ENCODE measurements at regions not wholly inside any gene's neighbourhood (a gene's known extent, or its start where the extent isn't known, plus 50 kb on each side); places are given as distances from the start of the nearest gene placed in this dataset.

- Histone ChIP-seq H3K9me3 (ENCODE audit: insufficient read depth, low read depth, low read length) (no peaks in the 10 kb centered on the region), H3K9me2 (replicated peaks; ENCODE audit: low read depth, low read length) (no peaks in the 10 kb centered on the region), H3K36me3 (ENCODE audit: insufficient read depth, low read length) (no peaks in the 10 kb centered on the region), H3K4me1 (ENCODE audit: insufficient read depth, low read length, poor library complexity, severe bottlenecking) (no peaks in the 10 kb centered on the region), H3K27me3 (ENCODE audit: insufficient read depth, low read length, poor library complexity, severe bottlenecking) (no peaks in the 10 kb centered on the region), H3F3A (ENCODE audit: low read depth) (no peaks in the 10 kb centered on the region), H2AFZ (ENCODE audit: low read length) (no peak overlapping the region), H4K20me1 (ENCODE audit: insufficient read depth, low read length, poor library complexity, severe bottlenecking) (no peaks in the 10 kb centered on the region), H3K4me2 (ENCODE audit: low read depth, low read length, poor library complexity, severe bottlenecking) (no peak overlapping the region), H3K4me3 (ENCODE audit: low read length, poor library complexity, severe bottlenecking) (no peak overlapping the region), H3K79me2 (ENCODE audit: insufficient read depth, low read length) (no peaks in the 10 kb centered on the region), H3K9ac (ENCODE audit: low read depth, low read length, poor library complexity, severe bottlenecking) (no peak overlapping the region)
- TF ChIP-seq CTCF (conservative IDR thresholded peaks at IDR 0.05; ENCODE audit: low read length): no peak
- no peak for TF ChIP-seq EZH2phosphoT487 (IDR thresholded peaks at IDR 0.05; ENCODE audit: borderline replicate concordance)
These were observed 476.4 kb downstream of the TOX3 start for GRCh38 chr16:52070341-52071057.

GRCh38 chr16:52069866-52070265 is 477.1 kb downstream of the TOX3 start:
- no peak overlapping the region for H2AFZ ChIP-seq (ENCODE audit: low read length)
- H3K4me1 ChIP-seq (ENCODE audit: insufficient read depth, low read length, poor library complexity, severe bottlenecking): no peaks in the 10 kb centered on the region
- no peaks in the 10 kb centered on the region for H3K27me3 ChIP-seq (ENCODE audit: insufficient read depth, low read length, poor library complexity, severe bottlenecking)

GRCh38 chr16:52068447-52069074 is 478.4 kb downstream of the TOX3 start:
- Histone ChIP-seq H3K9ac (ENCODE audit: low read depth, low read length, poor library complexity, severe bottlenecking) (no peak overlapping the region), H3K36me3 (ENCODE audit: insufficient read depth, low read length) (no peaks in the 10 kb centered on the region), H3K4me3 (ENCODE audit: low read length, poor library complexity, severe bottlenecking) (no peak overlapping the region), H3F3A (ENCODE audit: low read depth) (no peaks in the 10 kb centered on the region), H2AFZ (ENCODE audit: low read length) (no peak overlapping the region), H3K4me1 (ENCODE audit: insufficient read depth, low read length, poor library complexity, severe bottlenecking) (no peaks in the 10 kb centered on the region), H4K20me1 (ENCODE audit: insufficient read depth, low read length, poor library complexity, severe bottlenecking) (no peaks in the 10 kb centered on the region), H3K9me2 (replicated peaks; ENCODE audit: low read depth, low read length) (no peaks in the 10 kb centered on the region), H3K4me2 (ENCODE audit: low read depth, low read length, poor library complexity, severe bottlenecking) (no peak overlapping the region), H3K27me3 (ENCODE audit: insufficient read depth, low read length, poor library complexity, severe bottlenecking) (no peaks in the 10 kb centered on the region), H3K79me2 (ENCODE audit: insufficient read depth, low read length) (no peaks in the 10 kb centered on the region), H3K9me3 (ENCODE audit: insufficient read depth, low read depth, low read length) (no peaks in the 10 kb centered on the region)
- TF ChIP-seq EZH2phosphoT487 (IDR thresholded peaks at IDR 0.05; ENCODE audit: borderline replicate concordance): no peak
- peak; percentile 40 for TF ChIP-seq CTCF (conservative IDR thresholded peaks at IDR 0.05; ENCODE audit: low read length)

More at GRCh38 chr16:52069866-52070265, 477.1 kb downstream of the TOX3 start:
- H3K4me3 ChIP-seq (ENCODE audit: low read length, poor library complexity, severe bottlenecking): no peak overlapping the region
- no peak overlapping the region for H3K4me2 ChIP-seq (ENCODE audit: low read depth, low read length, poor library complexity, severe bottlenecking)
- no peak overlapping the region for H3K9ac ChIP-seq (ENCODE audit: low read depth, low read length, poor library complexity, severe bottlenecking)
- H3K9me2 ChIP-seq (replicated peaks; ENCODE audit: low read depth, low read length): no peaks in the 10 kb centered on the region
- no peaks in the 10 kb centered on the region for H3K36me3 ChIP-seq (ENCODE audit: insufficient read depth, low read length)
- TF ChIP-seq EZH2phosphoT487 (IDR thresholded peaks at IDR 0.05; ENCODE audit: borderline replicate concordance) (no peak), CTCF (conservative IDR thresholded peaks at IDR 0.05; ENCODE audit: low read length) (peak; percentile 34)
- no peaks in the 10 kb centered on the region for H3F3A ChIP-seq (ENCODE audit: low read depth)
- H3K79me2 ChIP-seq (ENCODE audit: insufficient read depth, low read length): no peaks in the 10 kb centered on the region
- no peaks in the 10 kb centered on the region for H4K20me1 ChIP-seq (ENCODE audit: insufficient read depth, low read length, poor library complexity, severe bottlenecking)
- H3K9me3 ChIP-seq (ENCODE audit: insufficient read depth, low read depth, low read length): no peaks in the 10 kb centered on the region
